HEK293 (cell line): ENCODE measurements at regions not wholly inside any gene's neighbourhood (a gene's known extent, or its start where the extent isn't known, plus 50 kb on each side); places are given as distances from the start of the nearest gene placed in this dataset.

Experiments
- SP3 ChIP-seq: fragments of 450-650 bp; formaldehyde crosslinking; IDR thresholded peaks from 2 replicates; pipeline ENCODE4 v1.5.1; 2016; ENCODE audit warnings: missing biosample characterization, missing genetic modification characterization
- ZNF10 ChIP-seq: fragments of 450-650 bp; formaldehyde crosslinking; IDR thresholded peaks from 2 replicates; pipeline ENCODE4 v1.5.1; 2017; ENCODE audit warnings: missing biosample characterization, missing genetic modification characterization
- ZNF114 ChIP-seq: fragments of 450-650 bp; formaldehyde crosslinking; IDR thresholded peaks from 2 replicates; pipeline ENCODE4 v1.5.0; 2017; ENCODE audit warnings: missing biosample characterization, missing genetic modification characterization
- ZNF140 ChIP-seq: fragments of 450-650 bp; formaldehyde crosslinking; IDR thresholded peaks from 2 replicates; pipeline ENCODE4 v1.5.1; 2016; ENCODE audit warnings: missing biosample characterization, missing genetic modification characterization
- ZNF214 ChIP-seq: fragments of 450-650 bp; formaldehyde crosslinking; IDR thresholded peaks from 2 replicates; pipeline ENCODE4 v1.5.1; 2017; ENCODE audit warnings: missing biosample characterization, mild to moderate bottlenecking, missing genetic modification characterization, borderline replicate concordance
- ZNF791 ChIP-seq: fragments of 450-650 bp; formaldehyde crosslinking; IDR thresholded peaks from 2 replicates; pipeline ENCODE4 v1.5.1; 2016; ENCODE audit warnings: missing biosample characterization, missing genetic modification characterization
- TF ChIP-seq, protein P1 (sequence below): fragments of 450-650 bp; formaldehyde crosslinking; IDR thresholded peaks from 2 replicates; pipeline ENCODE4 v1.5.1; 2016; ENCODE audit warnings: missing biosample characterization, missing genetic modification characterization
- TF ChIP-seq, protein P2 (sequence below): fragments of 450-650 bp; formaldehyde crosslinking; IDR thresholded peaks from 2 replicates; pipeline ENCODE4 v1.5.1; 2016; ENCODE audit warnings: missing biosample characterization, missing genetic modification characterization

DNA sequence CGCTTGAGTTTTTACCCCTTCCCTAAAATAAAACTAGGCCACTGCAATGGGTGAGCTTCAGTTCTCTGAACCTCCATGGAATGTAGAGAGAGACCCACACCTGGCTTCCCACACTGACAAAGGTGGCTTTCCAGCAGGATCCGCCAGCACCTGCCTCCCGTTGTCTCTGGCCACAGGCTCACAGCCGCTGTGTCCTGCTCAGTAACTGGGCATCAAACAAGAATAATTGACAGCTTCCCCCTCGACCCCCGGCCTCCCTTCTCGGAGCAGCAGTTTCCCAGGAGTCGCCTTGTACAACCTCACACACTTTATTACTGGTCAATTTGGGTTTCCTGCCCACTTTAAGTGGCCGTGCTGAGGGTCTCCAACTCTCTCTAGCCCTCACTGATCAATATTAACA, 586.1 kb upstream of the PSMD7 start:
- no peak for TF ChIP-seq ZNF791 (tag by site-specific recombination)
- no peak for TF ChIP-seq ZNF140 (tag by site-specific recombination)
- TF ChIP-seq, protein P1, sequence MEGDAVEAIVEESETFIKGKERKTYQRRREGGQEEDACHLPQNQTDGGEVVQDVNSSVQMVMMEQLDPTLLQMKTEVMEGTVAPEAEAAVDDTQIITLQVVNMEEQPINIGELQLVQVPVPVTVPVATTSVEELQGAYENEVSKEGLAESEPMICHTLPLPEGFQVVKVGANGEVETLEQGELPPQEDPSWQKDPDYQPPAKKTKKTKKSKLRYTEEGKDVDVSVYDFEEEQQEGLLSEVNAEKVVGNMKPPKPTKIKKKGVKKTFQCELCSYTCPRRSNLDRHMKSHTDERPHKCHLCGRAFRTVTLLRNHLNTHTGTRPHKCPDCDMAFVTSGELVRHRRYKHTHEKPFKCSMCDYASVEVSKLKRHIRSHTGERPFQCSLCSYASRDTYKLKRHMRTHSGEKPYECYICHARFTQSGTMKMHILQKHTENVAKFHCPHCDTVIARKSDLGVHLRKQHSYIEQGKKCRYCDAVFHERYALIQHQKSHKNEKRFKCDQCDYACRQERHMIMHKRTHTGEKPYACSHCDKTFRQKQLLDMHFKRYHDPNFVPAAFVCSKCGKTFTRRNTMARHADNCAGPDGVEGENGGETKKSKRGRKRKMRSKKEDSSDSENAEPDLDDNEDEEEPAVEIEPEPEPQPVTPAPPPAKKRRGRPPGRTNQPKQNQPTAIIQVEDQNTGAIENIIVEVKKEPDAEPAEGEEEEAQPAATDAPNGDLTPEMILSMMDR (tag by site-specific recombination) = no peak
- TF ChIP-seq, protein P2, sequence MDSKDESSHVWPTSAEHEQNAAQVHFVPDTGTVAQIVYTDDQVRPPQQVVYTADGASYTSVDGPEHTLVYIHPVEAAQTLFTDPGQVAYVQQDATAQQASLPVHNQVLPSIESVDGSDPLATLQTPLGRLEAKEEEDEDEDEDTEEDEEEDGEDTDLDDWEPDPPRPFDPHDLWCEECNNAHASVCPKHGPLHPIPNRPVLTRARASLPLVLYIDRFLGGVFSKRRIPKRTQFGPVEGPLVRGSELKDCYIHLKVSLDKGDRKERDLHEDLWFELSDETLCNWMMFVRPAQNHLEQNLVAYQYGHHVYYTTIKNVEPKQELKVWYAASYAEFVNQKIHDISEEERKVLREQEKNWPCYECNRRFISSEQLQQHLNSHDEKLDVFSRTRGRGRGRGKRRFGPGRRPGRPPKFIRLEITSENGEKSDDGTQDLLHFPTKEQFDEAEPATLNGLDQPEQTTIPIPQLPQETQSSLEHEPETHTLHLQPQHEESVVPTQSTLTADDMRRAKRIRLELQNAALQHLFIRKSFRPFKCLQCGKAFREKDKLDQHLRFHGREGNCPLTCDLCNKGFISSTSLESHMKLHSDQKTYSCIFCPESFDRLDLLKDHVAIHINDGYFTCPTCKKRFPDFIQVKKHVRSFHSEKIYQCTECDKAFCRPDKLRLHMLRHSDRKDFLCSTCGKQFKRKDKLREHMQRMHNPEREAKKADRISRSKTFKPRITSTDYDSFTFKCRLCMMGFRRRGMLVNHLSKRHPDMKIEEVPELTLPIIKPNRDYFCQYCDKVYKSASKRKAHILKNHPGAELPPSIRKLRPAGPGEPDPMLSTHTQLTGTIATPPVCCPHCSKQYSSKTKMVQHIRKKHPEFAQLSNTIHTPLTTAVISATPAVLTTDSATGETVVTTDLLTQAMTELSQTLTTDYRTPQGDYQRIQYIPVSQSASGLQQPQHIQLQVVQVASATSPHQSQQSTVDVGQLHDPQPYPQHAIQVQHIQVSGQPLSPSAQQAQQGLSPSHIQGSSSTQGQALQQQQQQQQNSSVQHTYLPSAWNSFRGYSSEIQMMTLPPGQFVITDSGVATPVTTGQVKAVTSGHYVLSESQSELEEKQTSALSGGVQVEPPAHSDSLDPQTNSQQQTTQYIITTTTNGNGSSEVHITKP (tag by site-specific recombination) = no peak
- no peak for TF ChIP-seq ZNF214 (tag by site-specific recombination)
- TF ChIP-seq ZNF10 (tag by site-specific recombination) = no peak
- no peak for TF ChIP-seq ZNF114
- no peak for TF ChIP-seq SP3 (tag by site-specific recombination)
